Neural cell (in vitro differentiated cells): ENCODE measurements at regions not wholly inside any gene's neighbourhood (a gene's known extent, or its start where the extent isn't known, plus 50 kb on each side); places are given as distances from the start of the nearest gene placed in this dataset.

Source experiments
- H2AFZ ChIP-seq: fragments of 200-600, 300-800 bp; sonication (generic), shearing (Covaris generic); 2 replicates; pipeline ENCODE4 v1.6.0; 2014; ENCODE audit warnings: low read depth, mild to moderate bottlenecking, antibody characterized with exemption, low read length, moderate library complexity
- H3F3A ChIP-seq: fragments of 200-600 bp; shearing (Covaris generic); 2 replicates; pipeline ENCODE4 v1.6.1; 2016; ENCODE audit warnings: mild to moderate bottlenecking, moderate library complexity, mixed read lengths, antibody characterized with exemption, low read length; ENCODE audit not compliant: insufficient read depth, poor library complexity, severe bottlenecking
- H3K27ac ChIP-seq: fragments of 200-600, 300-800 bp; sonication (generic), shearing (Covaris generic); 2 replicates; pipeline ENCODE4 v1.5.1; 2014; ENCODE audit warnings: mild to moderate bottlenecking, low read length, moderate library complexity
- H3K27me3 ChIP-seq: fragments of 300-800, 200-600 bp; sonication (generic), shearing (Covaris generic); 2 replicates; pipeline ENCODE4 v1.6.0; 2014; ENCODE audit warnings: mild to moderate bottlenecking, low read depth, low read length, moderate library complexity; ENCODE audit not compliant: insufficient read depth
- H3K36me3 ChIP-seq: fragments of 300-800, 200-600 bp; sonication (generic), shearing (Covaris generic); 2 replicates; pipeline ENCODE4 v1.5.1; 2014; ENCODE audit warnings: mild to moderate bottlenecking, antibody characterized with exemption, low read length, moderate library complexity; ENCODE audit not compliant: insufficient read depth
- H3K4me2 ChIP-seq: fragments of 300-800, 200-600 bp; sonication (generic), shearing (Covaris generic); 2 replicates; pipeline ENCODE4 v1.6.0; 2014; ENCODE audit warnings: mild to moderate bottlenecking, low read length
- H3K4me3 ChIP-seq: fragments of 300-800, 200-600 bp; sonication (generic), shearing (Covaris generic); 2 replicates; pipeline ENCODE4 v1.5.1; 2014; ENCODE audit warnings: mild to moderate bottlenecking, low read length, moderate library complexity
- H3K79me2 ChIP-seq: fragments of 200-600 bp; shearing (Covaris generic); replicated peaks from 2 replicates; pipeline ENCODE4 v1.6.0; 2014; ENCODE audit warnings: mild to moderate bottlenecking, low read length, moderate library complexity; ENCODE audit not compliant: insufficient read depth
- H3K9ac ChIP-seq: fragments of 300-800, 200-600 bp; sonication (generic), shearing (Covaris generic); 2 replicates; pipeline ENCODE4 v1.6.1; 2016; ENCODE audit warnings: mild to moderate bottlenecking, low read length, mixed read lengths
- H3K9me2 ChIP-seq: fragments of 200-600 bp; shearing (Covaris generic); 2 replicates; pipeline ENCODE4 v1.6.1; 2016; ENCODE audit warnings: mild to moderate bottlenecking, low read length, mixed read lengths; ENCODE audit not compliant: insufficient read depth
- H3K9me3 ChIP-seq: fragments of 200-600, 300-800 bp; sonication (generic), shearing (Covaris generic); 2 replicates; pipeline ENCODE4 v1.6.1; 2016; ENCODE audit warnings: mild to moderate bottlenecking, mixed run types, low read length, moderate library complexity, mixed read lengths
- H4K20me1 ChIP-seq: fragments of 200-600 bp; shearing (Covaris generic); 2 replicates; pipeline ENCODE4 v1.6.1; 2016; ENCODE audit warnings: mild to moderate bottlenecking, mixed run types; ENCODE audit not compliant: insufficient read depth
- CTCF ChIP-seq: fragments of 450-650 bp; IDR thresholded peaks from 2 replicates; pipeline ENCODE4 v1.5.1; 2014; ENCODE audit warnings: antibody characterized with exemption, mild to moderate bottlenecking, moderate library complexity; ENCODE audit not compliant: poor library complexity, severe bottlenecking
- EP300 ChIP-seq: fragments of 450-650 bp; conservative IDR thresholded peaks from 2 replicates; pipeline ENCODE4 v1.6.1; 2014; ENCODE audit warnings: antibody characterized with exemption, mild to moderate bottlenecking, moderate library complexity; ENCODE audit not compliant: poor library complexity, severe bottlenecking
- EZH2 ChIP-seq: fragments of 200-600, 300-800 bp; shearing (Covaris generic), sonication (generic); IDR thresholded peaks from 2 replicates; pipeline ENCODE4 v1.6.1; 2014; ENCODE audit warnings: antibody characterized with exemption, low read length, borderline replicate concordance, mild to moderate bottlenecking; ENCODE audit not compliant: insufficient read depth, poor library complexity, severe bottlenecking
- MXI1 ChIP-seq: fragments of 450-650 bp; conservative IDR thresholded peaks from 2 replicates; pipeline ENCODE4 v1.6.1; 2014; ENCODE audit warnings: antibody characterized with exemption, mild to moderate bottlenecking; ENCODE audit not compliant: poor library complexity, severe bottlenecking
- POLR2AphosphoS5 ChIP-seq: IDR thresholded peaks from 2 replicates; pipeline ENCODE4 v1.6.1; 2012
- RAD21 ChIP-seq: fragments of 450-650 bp; conservative IDR thresholded peaks from 2 replicates; pipeline ENCODE4 v1.6.1; 2014; ENCODE audit warnings: antibody characterized with exemption, mild to moderate bottlenecking, moderate library complexity
- REST ChIP-seq: IDR thresholded peaks from 2 replicates; pipeline ENCODE4 v1.6.1; 2012; ENCODE audit warnings: borderline replicate concordance
- SMC3 ChIP-seq: fragments of 450-650 bp; conservative IDR thresholded peaks from 2 replicates; pipeline ENCODE4 v1.6.1; 2014; ENCODE audit warnings: antibody characterized with exemption, mild to moderate bottlenecking, moderate library complexity; ENCODE audit not compliant: poor library complexity
- TAF1 ChIP-seq: IDR thresholded peaks from 2 replicates; pipeline ENCODE4 v1.6.1; 2012; ENCODE audit warnings: low read depth

GRCh38 chr4:163077680-163078079 is 89.0 kb downstream of the NAF1 start:
- Histone ChIP-seq H3K79me2 (no peaks in the 10 kb centered on the region), H3K9ac (no peak overlapping the region), H3K9me3 (no peaks in the 10 kb centered on the region), H3K27me3 (no peaks in the 10 kb centered on the region), H3K4me2 (no peak overlapping the region), H3K4me3 (no peak overlapping the region), H3K36me3 (no peaks in the 10 kb centered on the region), H3K9me2 (no peaks in the 10 kb centered on the region), H3K27ac (no peak overlapping the region), H3F3A (no peaks in the 10 kb centered on the region), H4K20me1 (no peaks in the 10 kb centered on the region), H2AFZ (no peak overlapping the region)
- TF ChIP-seq RAD21 (no peak), SMC3 (no peak), EZH2 (no peak), MXI1 (no peak), TAF1 (no peak), POLR2AphosphoS5 (no peak), REST (no peak)

GRCh38 chr4:163072222-163072621 is 94.5 kb downstream of the NAF1 start:
- Histone ChIP-seq H3K9me3 (no peaks in the 10 kb centered on the region), H3K27ac (no peak overlapping the region), H3K36me3 (no peaks in the 10 kb centered on the region), H4K20me1 (no peaks in the 10 kb centered on the region), H3K27me3 (no peaks in the 10 kb centered on the region), H3K9ac (no peak overlapping the region), H3F3A (no peaks in the 10 kb centered on the region), H3K4me3 (no peak overlapping the region), H3K9me2 (no peaks in the 10 kb centered on the region), H2AFZ (no peak overlapping the region), H3K79me2 (no peaks in the 10 kb centered on the region), H3K4me2 (no peak overlapping the region)
- TF ChIP-seq EP300: no peak
- no peak for TF ChIP-seq CTCF
- TF ChIP-seq RAD21: no peak
- no peak for TF ChIP-seq EZH2
- TF ChIP-seq TAF1: no peak
- TF ChIP-seq SMC3: no peak
- no peak for TF ChIP-seq MXI1
- no peak for TF ChIP-seq POLR2AphosphoS5
- no peak for TF ChIP-seq REST
